GM23248 (cell line): ENCODE measurements at regions not wholly inside any gene's neighbourhood (a gene's known extent, or its start where the extent isn't known, plus 50 kb on each side); places are given as distances from the start of the nearest gene placed in this dataset.

Experiments
- EZH2 ChIP-seq: fragments of 200-600 bp; sonication (generic); IDR thresholded peaks from 2 replicates; pipeline ENCODE4 v1.6.1; 2018; ENCODE audit warnings: antibody characterized with exemption, mild to moderate bottlenecking; ENCODE audit not compliant: insufficient read depth, poor library complexity, severe bottlenecking
- EZH2phosphoT487 ChIP-seq: fragments of 200-600 bp; sonication (generic); IDR thresholded peaks from 2 replicates; pipeline ENCODE4 v1.6.1; 2018; ENCODE audit warnings: antibody characterized with exemption, moderate library complexity, mild to moderate bottlenecking, low read depth; ENCODE audit not compliant: insufficient read depth

- TF ChIP-seq EZH2phosphoT487 (no peak), EZH2 (no peak)
These were observed 124.4 kb downstream of the KIF26A start for GRCh38 chr14:104262515-104263514.
